GM12872 (cell line): ENCODE measurements at regions not wholly inside any gene's neighbourhood (a gene's known extent, or its start where the extent isn't known, plus 50 kb on each side); places are given as distances from the start of the nearest gene placed in this dataset.

Source experiments
- TF ChIP-seq, protein P1 (sequence below): IDR thresholded peaks from 3 replicates; pipeline ENCODE4 v1.5.1; 2011; ENCODE audit warnings: low read depth, mild to moderate bottlenecking, low read length, moderate library complexity; ENCODE audit not compliant: insufficient read depth

DNA sequence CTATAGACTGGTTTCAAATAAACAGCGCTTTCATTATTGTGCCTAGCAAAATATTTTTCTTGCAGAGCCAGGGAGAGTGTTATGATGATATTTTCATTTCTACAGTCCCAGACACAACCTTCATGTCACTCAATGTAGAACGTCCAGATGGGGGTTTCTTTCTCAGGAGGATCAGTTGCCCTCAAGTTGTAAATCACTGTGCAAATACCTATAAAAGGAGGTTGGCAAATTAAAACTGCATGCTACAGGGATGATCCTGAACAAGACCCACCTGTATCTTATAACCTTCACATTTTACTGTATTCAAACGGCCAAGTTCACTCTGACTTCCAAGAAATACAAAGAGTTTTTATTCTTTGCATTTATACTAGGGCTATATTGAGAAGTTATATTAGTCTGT, 486.0 kb downstream of the EDEM1 start:
- TF ChIP-seq, protein P1, sequence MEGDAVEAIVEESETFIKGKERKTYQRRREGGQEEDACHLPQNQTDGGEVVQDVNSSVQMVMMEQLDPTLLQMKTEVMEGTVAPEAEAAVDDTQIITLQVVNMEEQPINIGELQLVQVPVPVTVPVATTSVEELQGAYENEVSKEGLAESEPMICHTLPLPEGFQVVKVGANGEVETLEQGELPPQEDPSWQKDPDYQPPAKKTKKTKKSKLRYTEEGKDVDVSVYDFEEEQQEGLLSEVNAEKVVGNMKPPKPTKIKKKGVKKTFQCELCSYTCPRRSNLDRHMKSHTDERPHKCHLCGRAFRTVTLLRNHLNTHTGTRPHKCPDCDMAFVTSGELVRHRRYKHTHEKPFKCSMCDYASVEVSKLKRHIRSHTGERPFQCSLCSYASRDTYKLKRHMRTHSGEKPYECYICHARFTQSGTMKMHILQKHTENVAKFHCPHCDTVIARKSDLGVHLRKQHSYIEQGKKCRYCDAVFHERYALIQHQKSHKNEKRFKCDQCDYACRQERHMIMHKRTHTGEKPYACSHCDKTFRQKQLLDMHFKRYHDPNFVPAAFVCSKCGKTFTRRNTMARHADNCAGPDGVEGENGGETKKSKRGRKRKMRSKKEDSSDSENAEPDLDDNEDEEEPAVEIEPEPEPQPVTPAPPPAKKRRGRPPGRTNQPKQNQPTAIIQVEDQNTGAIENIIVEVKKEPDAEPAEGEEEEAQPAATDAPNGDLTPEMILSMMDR = no peak

DNA sequence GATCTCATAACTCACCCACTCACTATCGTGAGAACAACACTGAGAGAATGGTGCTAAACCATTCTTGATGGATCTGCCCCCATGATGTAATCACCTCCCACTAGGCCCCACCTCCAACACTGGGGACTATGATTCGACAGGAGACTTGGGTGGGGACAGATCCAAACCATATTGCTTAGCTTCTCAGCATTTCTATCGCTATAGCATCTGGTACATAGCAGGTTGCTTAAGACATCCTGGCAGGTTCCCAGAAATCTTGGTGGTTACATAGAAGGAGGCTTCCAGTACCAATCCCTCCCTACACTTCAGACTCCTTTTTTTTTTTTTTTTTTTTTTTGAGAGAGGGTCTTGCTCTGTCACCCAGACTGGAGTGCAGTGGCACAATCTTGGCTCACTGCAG, 487.8 kb downstream of the EDEM1 start:
- TF ChIP-seq, protein P1 = no peak

DNA sequence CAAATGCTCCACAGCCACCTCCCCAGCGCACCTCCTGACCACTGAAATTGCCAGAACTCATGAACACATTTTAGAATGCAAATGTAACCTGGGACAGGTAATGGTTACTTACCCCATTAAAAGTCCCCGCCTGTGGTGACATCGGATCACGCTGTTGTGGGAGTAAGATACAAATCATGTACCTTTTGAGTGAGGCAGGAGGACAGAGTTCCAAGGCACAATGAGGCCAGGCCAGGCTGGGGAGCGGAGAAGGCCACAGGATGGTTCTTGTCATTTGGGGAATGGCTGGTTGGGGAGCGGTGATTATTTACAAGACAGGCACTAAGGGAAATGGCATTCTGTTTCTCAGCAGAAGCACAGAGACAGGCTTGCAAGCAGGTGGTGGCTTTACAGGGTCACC, 490.0 kb downstream of the EDEM1 start:
- TF ChIP-seq, protein P1 = no peak

DNA sequence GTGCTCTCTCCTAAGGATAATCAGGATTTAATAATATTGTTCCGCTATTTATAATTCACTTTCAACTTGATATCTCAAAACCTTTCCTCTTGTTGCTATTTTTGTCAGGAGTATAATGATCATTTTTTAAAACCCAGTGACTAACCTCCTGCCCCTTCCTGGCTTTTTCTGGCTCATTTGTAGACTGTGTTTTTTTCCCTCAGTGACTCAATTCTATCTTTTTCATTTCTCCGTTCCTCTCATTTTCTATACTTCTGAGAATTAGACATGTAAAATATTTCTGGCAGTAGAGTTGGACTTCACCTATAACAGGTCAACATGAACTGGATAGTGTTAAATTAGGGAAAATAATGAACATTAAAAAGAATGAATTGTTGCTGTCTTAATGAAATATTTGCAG, 490.7 kb downstream of the EDEM1 start:
- TF ChIP-seq, protein P1 = no peak

DNA sequence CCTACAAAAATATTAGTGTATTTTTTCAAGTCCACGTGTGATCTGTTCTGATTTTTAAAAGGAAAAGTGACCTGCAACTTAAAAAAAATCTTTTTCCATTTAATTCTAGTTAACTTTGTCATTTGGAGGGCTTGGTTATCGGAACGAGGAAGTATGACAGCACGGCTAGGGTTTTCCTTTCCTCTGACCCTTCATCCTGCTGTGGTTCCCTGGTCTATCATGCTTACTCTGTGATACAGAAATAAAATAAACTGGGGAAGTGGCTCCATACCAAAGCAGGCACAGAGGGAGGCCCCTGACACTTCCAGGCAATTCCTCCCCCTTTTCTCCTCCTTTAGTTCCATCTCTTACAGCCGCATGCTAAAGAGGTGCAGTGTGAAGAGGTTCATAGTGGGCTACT, 491.3 kb downstream of the EDEM1 start:
- TF ChIP-seq, protein P1 = no peak

DNA sequence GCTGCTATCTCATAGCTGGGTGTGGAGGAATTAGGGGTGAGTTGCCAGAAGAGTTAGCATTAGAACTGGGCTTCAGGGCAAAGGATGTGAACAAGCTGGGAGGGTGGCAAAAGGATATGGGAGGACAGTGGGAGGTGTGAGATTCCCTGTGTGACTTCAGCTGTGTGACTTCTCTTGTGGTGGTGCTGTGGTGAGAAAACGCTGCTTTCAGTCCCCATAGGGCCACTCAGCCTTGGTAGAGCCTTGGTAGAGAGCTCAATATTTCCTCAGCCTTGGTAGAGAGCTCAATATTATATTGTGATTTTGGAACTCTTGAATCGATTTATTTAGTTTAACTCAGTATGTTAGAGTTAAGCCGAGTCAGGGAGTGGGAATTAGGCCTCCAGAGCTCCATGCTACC, 499.7 kb downstream of the EDEM1 start:
- TF ChIP-seq, protein P1 = no peak

DNA sequence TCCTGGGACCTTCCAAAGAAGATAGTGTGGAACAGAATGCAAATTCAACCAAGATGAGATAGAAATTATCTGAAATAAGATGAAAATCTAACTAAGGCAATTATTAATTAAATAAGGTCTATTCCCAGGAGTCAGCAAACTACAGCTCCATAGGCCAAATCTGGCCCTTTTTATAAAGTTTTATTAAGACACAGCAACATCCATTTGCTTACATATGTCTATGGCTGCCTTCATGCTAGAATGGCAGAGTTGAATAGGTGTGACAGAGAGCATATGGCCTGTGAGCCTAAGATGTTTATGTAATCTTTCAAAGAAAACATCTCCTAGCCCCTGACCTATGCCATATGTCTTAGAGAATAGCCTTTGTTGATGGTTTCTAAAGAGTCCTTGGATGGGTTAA, 503.0 kb downstream of the EDEM1 start:
- TF ChIP-seq, protein P1 = no peak
